ENCODE measurements at regions not wholly inside any gene's neighbourhood (a gene's known extent, or its start where the extent isn't known, plus 50 kb on each side); places are given as distances from the start of the nearest gene placed in this dataset.

DNA sequence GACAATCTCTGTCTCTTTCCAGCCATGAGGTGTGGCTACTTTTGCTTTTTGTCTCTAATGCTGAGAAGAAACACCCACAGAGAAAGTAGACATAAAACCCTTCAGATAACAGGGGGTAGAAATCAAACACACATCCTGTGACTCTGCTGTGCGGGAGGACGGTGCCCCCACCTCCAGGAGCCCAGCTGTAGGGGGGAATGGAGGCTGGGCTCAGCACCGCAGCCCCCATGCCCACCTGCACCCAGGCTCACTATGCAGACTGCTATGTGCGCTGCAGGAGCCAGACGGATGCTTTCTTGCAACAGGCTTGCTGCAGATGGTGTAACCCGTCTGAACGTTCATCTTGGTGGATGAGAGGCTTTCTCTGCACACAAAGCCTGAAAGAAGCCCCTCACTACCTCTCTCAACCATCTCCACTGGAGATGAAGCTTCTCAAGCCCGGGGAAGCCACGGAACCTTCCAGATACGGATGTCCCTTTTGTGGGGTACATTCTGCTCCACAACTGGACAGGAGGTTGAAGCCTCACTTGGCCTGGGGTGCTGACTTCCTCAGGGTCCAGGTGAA, 207.2 kb downstream of the GADD45G start:
- TF ChIP-seq CTCF (IDR thresholded peaks at IDR 0.05) (no peak), EP300 (IDR thresholded peaks at IDR 0.05) (no peak), POLR2A (IDR thresholded peaks at IDR 0.05) (no peak)

Measured in upper lobe of left lung (tissue), 4 donors.